ENCODE measurements at regions not wholly inside any gene's neighbourhood (a gene's known extent, or its start where the extent isn't known, plus 50 kb on each side); places are given as distances from the start of the nearest gene placed in this dataset.

- no peak for ATAC-seq
Measured at GRCh38 chr2:21519821-21520220, 396.1 kb downstream of the TDRD15 start.

GRCh38 chr2:21535826-21536225 lies 412.1 kb downstream of the TDRD15 start:
- Histone ChIP-seq H3K4me3 (no peak overlapping the region), H3K27ac (no peak overlapping the region), H3K9me3 (peaks cover 0 to 33% (median 22%) of the 10 kb centered on the region in 12 donors), H3K36me3 (no peaks in the 10 kb centered on the region), H3K4me1 (no peaks in the 10 kb centered on the region), H3K27me3 (no peaks in the 10 kb centered on the region)
- intact Hi-C loops (cut with DNase I): no loop called here
- TF ChIP-seq CTCF (IDR thresholded peaks at IDR 0.05) (no peak), POLR2A (IDR thresholded peaks at IDR 0.05) (no peak)
- DNase-seq (no peak), ATAC-seq (no peak)
- 58 to 72% (median 62%) methylated on average over 4 of the region's 4 CpGs for WGBS, 4 donors

More at GRCh38 chr2:21519821-21520220, 396.1 kb downstream of the TDRD15 start:
- Histone ChIP-seq H3K4me3 (no peak overlapping the region), H3K9me3 (peaks cover 0 to 3% (median 0%) of the 10 kb centered on the region in 12 donors), H3K4me1 (no peaks in the 10 kb centered on the region), H3K27me3 (no peaks in the 10 kb centered on the region), H3K27ac (no peak overlapping the region), H3K36me3 (no peaks in the 10 kb centered on the region)
- TF ChIP-seq CTCF (IDR thresholded peaks at IDR 0.05) (no peak), POLR2A (IDR thresholded peaks at IDR 0.05) (no peak)
- no peak for DNase-seq
- intact Hi-C loops (cut with DNase I): no loop called here
- 69 to 79% (median 76%) methylated on average over 4 of the region's 4 CpGs for WGBS, 4 donors

GRCh38 chr2:21539685-21540084 lies 415.9 kb downstream of the TDRD15 start:
- Histone ChIP-seq H3K36me3 (no peaks in the 10 kb centered on the region), H3K27me3 (no peaks in the 10 kb centered on the region), H3K27ac (no peak overlapping the region), H3K4me1 (no peaks in the 10 kb centered on the region), H3K9me3 (peaks cover 0 to 28% (median 17%) of the 10 kb centered on the region in 12 donors), H3K4me3 (no peak overlapping the region)
- DNase-seq (no peak), ATAC-seq (no peak)
- 65 to 77% (median 74%) methylated on average over 2 of the region's 2 CpGs for WGBS, 4 donors
- TF ChIP-seq CTCF (IDR thresholded peaks at IDR 0.05) (no peak), POLR2A (IDR thresholded peaks at IDR 0.05) (no peak)
- intact Hi-C loops (cut with DNase I): no loop called here

- WGBS, 4 donors: 74 to 81% (median 77%) methylated on average over 2 of the region's 2 CpGs
- TF ChIP-seq CTCF (IDR thresholded peaks at IDR 0.05) (no peak), POLR2A (IDR thresholded peaks at IDR 0.05) (no peak)
- no peak for ATAC-seq
Measured at GRCh38 chr2:21543630-21544029, 419.9 kb downstream of the TDRD15 start.

More at GRCh38 chr2:21543630-21544029, 419.9 kb downstream of the TDRD15 start:
- no peaks in the 10 kb centered on the region for H3K36me3 ChIP-seq
- no peak for DNase-seq
- H3K4me1 ChIP-seq: no peaks in the 10 kb centered on the region
- no peak overlapping the region for H3K4me3 ChIP-seq
- no peaks in the 10 kb centered on the region for H3K9me3 ChIP-seq
- no peaks in the 10 kb centered on the region for H3K27me3 ChIP-seq
- intact Hi-C loops (cut with DNase I): no loop called here
- no peak overlapping the region for H3K27ac ChIP-seq

Data from heart left ventricle (tissue), 16 donors.